GM18519 (cell line): ENCODE measurements at regions not wholly inside any gene's neighbourhood (a gene's known extent, or its start where the extent isn't known, plus 50 kb on each side); places are given as distances from the start of the nearest gene placed in this dataset.
"Not testable (repeated sequence)": the region's sequence is repeated elsewhere in the genome, so short reads cannot be mapped to it uniquely, and the experiment has no call there.

Source experiments
- ATAC-seq: cut with Tn5 transposase; IDR thresholded peaks from one replicate; pipeline ENCODE4 v1.9.1; 2021; ENCODE audit warnings: mild to moderate bottlenecking, moderate library complexity; ENCODE audit not compliant: unreplicated experiment, low FRiP score

DNA sequence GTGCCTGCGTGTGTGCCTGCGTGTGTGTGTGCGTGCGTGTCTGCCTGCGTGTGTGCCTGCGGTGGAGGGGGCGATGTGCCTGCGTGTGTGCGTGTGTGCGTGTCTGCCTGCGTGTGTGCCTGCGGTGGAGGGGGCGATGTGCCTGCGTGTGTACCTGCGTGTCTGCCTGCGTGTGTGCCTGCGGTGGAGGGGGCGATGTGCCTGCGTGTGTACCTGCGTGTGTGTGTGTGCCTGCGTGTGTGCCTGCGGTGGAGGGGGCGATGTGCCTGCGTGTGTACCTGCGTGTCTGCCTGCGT, 116.7 kb upstream of the ZNF516 start:
- not testable (repeated sequence) for ATAC-seq

DNA sequence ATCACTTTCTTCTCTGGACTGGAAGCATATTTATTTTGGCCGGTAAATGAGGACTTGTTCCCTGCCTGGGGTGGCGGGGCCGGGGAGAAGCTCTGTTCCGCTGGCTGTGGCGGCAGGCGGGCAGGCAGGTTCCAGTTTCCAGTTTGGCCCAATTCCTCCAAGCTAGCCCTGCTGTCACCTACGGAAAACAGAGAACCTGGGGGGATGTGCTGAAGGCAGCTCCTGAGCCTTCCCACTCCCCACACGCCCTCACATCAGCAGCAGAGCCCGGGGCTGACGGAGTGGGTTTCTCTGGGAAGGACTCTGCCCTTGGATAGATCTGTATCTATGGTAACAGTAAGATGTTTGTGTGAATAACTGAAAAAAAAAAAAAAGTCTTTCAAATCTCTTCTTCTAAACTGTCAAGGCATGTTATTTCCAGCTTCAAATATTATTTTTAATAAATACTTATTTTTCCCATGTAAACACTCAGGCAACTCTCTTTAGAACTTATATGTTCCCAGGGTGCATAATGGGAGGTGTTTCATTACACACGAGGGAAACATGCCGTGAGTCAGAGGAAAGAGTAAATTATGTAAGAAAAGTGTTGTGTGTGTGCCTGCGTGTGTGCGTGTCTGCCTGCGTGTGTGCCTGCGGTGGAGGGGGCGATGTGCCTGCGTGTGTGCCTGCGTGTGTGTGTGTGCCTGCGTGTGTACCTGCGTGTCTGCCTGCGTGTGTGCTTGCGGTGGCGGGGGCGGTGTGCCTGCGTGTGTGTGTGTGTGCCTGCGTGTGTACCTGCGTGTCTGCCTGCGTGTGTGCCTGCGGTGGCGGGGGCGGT, 116.1 kb upstream of the ZNF516 start:
- ATAC-seq, result no peak

DNA sequence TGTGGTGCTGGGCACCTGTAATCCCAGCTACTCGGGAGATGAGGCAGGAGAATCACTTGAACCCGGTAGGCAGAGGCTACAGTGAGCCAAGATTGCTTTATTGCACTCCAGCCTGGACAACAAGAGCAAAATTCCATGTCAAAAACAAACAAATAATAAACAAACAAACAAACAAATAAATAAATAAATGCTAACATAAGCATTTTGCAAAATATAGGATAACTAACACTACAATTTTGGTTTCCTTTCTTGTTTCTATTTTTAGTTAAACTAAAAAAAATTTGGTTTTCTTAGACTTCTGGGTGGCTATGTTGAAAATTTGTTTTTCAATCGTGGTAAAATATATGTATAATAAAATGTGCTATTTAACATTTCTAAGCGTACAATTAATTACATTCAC, 115.0 kb upstream of the ZNF516 start:
- ATAC-seq, result no peak

DNA sequence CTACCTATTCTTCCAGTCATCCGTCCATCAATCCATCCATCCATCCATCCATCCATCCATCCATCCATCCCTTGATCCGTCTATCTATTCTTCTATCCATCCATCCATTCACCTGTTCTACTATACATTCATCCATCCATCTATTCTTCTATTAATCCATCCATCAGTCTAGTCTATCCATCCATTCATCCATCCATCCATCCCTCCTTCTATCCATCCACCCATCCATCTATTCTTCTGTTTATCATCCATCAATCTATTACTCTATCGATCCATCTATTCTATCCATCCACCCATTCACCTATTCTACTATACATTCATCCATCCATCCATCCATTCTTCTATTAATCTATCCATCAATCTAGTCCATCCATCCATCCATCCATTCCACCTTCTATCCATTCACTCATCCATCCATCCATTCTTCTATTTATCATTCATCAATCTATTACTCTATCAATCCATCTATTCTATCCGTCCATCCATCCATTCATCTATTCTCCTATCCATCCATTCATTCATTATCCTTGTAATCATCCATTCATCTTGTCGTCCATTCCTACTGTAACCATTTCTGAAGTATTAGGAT, 110.4 kb upstream of the ZNF516 start:
- no peak for ATAC-seq

DNA sequence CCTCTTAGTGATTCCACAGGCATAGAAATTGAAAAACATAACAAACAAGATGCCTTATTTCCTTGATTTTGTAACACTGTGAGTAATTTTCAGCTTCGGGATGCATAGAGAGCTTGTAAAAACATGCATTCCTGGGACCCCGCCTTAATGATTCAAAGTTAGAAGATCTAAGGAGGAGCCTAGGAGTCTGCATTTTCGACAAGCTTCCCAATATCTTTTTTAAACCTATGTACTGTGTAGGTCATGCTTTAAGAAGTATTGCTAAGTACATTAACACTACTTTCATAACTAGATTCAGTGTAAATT, 109.8 kb upstream of the ZNF516 start:
- ATAC-seq, result no peak

DNA sequence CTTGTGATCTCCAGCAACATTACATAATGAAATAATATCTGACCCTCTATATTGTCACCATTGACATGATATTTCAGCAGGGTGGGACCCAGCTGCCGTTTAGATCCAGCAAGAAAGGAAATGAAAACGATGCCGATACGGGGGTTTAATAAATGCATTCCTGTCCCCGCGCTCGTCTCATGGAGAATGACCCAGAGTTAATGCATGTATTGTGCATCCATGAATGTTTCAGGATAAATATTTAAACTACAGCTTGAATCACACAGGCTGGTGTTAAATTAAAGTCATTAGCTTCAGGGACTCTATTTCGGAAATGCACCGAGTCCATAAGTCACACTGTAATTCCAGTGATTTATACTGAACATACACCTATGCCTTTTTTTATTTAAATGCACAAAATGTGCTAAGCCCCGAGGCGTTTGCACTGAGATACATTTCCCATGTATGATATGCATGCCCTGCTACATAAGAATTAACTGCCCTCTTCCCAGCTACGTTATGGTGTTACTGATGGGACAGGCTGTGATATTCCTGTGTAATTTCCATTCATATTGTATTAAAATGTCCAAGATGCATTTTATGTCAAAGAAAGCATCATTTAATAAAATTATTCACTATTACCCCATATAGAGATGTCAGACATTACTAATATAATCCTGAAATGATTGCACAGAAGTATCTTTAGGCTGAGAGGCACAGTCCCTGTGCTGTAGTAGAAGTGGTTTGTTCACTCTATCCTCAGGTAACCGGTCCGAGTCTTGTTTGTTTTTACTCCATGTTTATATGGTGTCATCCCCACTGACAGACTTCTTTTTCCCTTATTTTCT, 109.3 kb upstream of the ZNF516 start:
- no peak for ATAC-seq

DNA sequence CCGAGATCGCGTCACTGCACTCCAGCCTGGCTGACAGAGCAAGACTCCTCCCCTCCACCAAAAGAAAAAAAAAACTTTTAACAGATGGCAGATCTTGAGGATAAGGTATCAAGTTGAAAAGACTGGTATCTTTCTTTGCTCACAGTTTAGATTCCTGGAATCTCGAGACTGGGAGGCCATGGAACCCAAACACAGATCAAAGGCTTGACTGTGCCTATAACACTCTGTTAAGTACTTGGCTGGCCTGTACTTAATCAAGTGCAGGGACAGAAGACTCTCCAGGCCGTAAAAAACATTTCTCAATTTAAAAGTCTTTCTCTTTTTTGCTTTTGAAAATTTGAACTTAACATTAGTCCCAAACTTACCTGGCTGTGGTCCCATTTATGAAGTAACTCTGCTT, 107.1 kb upstream of the ZNF516 start:
- no peak for ATAC-seq

DNA sequence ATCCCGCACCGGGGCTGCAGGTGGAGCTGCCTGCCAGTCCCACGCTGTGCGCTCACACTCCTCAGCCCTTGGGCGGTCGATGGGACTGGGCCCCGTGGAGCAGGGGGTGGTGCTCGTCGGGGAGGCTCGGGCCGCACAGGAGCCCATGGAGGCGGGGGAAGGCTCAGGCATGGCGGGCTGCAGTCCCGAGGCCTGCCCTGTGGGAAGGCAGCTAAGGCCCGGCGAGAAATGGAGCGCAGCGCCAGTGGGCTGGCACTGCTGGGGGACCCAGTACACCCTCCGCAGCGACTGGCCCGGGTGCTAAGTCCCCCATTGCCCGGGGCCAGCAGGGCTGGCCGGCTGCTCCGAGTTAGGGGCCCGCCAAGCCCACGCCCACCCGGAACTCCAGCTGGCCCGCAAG, 105.0 kb upstream of the ZNF516 start:
- ATAC-seq, result not testable (repeated sequence)

DNA sequence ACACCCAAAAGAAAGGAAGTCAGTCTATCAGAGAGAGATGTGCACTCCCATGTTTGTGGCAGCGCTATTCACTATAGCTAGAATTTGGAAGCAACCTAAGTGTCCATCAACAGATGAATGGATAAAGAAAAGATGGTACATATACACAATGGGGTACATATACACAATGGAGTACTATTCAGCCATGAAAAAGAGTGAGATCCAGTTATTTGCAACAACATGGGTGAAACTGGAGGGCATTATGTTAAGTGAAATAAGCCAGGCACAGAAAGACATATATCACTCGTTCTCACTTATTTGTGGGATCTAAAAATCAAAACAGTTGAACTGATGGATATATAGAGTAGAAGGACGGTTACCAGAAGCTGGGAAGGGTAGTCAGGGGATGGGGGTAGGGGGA, 99.9 kb upstream of the ZNF516 start:
- no peak for ATAC-seq

DNA sequence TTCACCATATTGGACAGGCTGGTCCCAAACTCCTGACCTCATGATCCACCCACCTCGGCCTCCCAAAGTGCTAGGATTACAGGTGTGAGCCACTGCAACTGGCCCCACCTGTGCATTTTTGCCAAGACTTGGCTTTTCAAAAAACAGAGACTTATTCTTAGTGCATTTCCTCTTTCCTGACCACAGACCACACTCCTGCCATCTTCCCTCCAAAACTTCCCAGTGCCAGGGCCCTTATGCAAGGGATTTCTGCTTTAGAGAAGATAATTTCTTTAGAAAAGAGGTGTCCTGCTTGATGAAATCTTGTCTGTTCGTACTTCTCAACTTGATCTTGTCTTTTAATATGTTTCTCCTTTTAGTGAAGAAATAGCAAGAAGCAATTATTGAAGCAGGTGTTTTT, 98.8 kb upstream of the ZNF516 start:
- no peak for ATAC-seq

DNA sequence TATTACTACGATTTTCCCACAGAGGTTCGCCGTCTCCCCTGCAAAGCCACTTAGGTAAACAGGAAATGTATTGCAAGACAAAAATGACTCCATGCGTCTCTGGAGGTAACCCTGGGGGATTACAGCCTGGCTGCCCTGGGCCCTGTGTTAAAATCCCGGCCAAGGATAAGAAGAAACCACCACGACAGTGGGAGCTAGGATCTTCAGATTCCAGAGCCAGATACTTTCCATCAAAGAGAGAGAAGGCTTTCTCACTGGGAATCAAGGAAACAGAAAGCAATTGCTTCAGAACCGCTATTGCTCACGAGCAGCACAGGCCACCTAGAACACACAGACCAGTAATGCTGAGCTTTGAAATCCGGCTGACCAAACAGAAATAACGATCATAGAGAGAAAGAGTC, 97.9 kb upstream of the ZNF516 start:
- no peak for ATAC-seq

DNA sequence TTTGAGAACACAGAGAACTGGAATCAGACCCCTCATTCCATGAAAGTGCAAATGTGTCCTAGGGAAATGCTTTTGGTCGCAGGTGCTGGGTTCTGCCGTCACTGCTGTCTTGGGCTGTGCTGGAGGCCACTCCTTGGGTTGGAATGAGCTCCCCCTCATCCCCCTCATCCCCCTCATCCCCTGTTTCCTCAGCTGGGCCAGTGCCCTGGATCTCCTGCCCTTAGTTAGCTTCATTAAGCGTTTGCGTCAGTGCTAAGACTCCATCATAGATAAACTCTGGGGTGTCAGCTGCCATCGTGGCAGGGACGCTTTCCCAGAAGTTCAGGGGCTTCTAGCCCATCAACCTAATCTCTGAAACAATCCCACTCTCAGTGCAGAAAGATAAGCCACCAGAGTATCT, 97.1 kb upstream of the ZNF516 start:
- no peak for ATAC-seq

DNA sequence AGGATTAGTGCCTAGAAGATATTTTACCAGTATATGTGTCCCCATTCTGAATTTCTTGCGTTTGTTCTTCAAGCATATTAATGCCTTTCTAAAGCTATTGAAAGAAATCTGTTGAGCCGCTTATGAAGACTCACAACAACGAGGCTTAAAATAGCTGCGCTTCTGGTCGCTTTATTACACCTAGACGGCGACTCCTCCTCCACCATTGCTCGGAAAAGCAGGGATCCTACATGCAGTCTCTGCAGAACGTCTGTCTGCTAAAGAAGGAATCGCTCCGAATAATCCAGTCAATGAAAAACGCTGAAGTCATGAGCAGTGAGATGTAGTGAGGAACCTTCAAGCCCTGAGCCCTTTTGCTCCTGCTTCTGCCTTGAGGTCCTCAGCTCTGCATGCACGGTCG, 94.8 kb upstream of the ZNF516 start:
- ATAC-seq, result no peak

DNA sequence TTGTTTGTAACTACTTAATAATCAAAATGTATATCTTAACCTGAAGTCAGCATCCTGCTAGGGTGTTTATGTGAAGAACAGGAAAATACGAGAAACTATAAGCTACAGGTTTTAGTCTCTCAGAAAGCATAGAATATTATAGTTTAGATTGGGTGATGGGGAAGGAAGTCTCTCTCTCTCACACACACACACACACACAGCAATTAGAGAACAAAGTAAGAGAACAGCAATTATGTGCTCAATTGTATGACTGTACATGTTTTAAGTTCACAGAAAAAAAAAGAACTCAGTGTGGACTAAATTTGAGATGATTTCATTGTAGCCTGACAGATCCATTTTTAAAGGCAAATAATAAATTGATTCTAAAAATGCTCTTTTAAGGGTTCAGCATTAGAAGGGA, 94.3 kb upstream of the ZNF516 start:
- no peak for ATAC-seq

DNA sequence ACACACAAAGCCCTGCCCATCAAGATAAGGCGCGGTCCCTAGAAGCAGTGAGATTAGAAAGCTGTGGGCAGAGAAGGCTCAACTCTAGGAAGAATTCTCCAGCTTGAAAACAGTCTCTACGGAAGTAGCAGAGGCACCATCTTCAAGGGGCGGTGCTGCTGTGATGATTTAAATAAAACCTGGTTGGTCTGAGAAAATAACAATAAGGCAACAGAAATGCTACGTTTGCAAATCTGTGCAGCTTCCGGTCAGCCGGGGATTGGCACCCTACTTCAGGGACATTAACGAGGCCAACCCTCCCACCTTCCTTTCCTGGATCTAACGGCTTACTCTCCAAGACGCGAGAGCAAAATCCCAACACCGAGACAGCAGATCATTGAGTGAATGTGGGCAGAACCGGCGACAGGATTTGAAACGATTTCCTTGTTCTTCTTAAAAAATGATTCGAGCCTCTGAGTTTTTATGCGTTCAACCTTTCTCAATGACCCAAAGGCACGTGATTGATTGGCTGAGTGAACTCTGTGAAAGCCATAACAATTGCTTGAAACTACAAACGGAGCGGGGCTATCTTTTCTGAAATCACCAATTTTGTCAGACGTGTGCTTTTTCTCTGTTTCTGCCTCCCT, 93.7 kb upstream of the ZNF516 start:
- no peak for ATAC-seq

DNA sequence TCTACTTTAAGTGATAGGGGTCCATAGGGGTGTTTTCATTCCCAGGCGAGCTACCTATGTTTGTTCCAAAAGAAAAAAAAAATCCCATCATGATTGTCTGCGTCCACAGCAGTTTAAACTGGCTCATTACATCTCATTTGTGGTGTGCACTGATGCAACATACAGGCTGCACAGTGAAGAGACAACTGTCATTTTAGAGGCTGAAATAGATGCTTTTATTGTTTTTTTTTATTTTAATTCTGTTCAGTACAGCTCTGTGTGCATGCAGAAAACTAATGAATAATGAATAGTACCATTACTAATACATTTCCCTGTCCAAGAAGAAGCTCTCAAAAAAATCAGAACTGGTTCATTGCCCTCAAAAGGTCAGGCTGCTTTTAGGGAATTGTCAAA, 92.8 kb upstream of the ZNF516 start:
- no peak for ATAC-seq

DNA sequence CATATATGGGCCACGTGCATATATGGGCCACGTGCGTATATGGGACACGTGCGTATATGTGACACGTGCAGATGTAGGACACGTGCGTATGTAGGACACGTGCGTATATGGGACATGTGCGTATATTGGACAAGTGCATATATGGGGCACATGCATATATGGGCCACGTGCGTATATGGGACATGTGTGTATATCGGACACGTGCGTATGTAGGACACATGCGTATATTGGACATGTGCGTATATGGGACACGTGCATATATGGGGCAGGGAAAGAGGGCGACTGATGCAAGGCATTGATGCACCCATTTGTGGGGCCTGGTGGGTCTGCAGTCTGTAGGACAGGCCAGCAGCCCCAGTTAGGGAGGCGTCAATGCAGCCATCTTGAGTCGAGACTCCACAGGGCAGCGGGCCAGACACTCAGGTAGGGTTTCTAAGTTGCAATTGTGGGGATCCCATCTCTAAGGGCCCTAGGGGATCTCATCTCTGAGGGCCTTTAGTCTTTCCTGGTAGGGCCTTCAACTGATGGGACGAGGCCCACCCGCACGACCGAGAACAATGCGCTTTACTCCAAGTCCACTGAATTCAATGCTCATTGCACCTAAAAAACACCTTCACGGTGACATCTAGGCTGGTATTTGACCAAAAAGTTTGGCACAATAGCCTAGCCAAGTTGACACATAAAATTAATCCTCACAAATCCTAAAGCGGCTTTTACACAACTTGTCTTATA, 92.3 kb upstream of the ZNF516 start:
- ATAC-seq, result no peak

DNA sequence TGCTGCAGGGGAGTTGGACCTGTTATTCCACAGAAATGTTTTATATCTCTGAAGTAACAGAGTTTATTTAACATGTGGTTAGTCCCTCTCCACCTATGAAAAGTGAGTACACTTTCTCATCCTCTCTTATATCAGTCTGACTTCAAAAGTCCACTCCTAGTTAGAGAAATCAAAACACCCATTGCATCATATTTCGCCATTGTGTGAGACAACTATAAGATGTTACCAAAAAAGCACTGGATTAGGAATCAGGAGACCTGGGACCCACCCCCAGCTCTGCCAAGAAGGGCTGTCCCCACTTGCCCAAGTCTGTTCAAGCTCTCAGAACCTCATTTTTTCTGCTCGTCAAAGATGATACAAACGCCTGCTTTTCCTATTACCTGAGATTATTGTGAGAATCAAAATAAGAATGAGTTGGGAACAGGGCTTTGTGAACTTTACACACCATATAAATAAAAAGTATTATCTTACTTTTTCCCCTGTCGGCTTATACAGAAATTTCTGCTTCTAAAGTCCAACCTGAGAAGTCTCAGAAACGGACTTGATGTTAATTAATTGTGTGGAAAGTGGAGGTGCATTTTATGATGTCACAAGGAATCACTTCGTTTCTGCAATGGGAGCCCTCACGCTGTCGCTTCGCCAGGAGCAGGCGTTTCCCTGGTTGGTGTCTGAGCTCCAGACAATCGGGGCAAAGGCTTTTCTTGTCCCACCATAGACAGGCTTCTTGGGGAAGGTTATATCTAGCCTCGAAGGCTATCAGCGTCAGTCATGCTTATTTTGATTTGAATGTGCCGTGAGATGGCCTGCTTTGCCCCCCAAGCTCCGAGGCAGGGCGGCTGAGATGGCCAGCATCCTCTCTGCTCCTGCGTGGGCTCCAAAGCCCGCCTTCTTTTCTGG, 89.6 kb upstream of the ZNF516 start:
- no peak for ATAC-seq

DNA sequence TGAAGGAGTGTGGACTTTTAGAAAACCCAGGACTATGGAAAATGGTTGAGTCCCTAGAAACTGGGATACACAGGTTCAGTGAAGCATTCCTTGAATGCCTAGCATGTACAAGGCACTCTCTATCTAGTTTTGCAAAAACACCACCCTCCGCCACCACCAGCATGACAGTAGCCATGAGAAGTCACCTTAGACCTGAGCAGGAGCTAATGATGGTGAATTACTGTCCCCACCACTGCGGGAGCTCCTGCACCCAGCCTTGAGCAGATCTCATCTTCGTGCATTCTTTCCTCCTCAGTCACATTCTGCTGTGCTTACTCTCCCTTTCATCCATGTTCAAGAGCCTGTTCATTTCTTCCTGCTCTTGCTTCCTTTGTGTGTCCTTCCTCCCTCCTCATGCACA, 86.2 kb upstream of the ZNF516 start:
- ATAC-seq, result no peak
